ENCODE measurements at regions not wholly inside any gene's neighbourhood (a gene's known extent, or its start where the extent isn't known, plus 50 kb on each side); places are given as distances from the start of the nearest gene placed in this dataset.
"Not testable (repeated sequence)": the region's sequence is repeated elsewhere in the genome, so short reads cannot be mapped to it uniquely, and the experiment has no call there.

DNA sequence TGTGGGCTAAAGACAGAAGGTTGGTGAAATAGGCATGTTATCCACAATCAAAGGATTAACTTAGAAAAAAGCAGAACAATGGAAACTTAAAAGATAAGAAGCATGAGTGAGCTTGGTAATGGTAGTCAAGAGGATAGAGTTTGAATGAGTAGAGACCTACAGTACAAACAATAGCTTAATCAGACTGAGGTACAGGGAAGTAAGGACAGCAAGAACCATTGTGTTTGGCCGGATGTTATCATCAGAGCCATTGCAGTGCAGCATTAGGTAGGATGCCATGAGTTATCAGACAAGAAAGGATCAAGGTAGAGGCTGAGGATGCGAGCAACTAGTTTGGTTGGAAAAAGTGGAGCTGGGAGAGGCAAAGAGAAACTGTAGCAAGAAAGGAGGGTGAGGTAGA, 353.3 kb upstream of the VSTM2A start:
- Histone ChIP-seq H3K36me3 (no peaks in the 10 kb centered on the region), H3K27ac (no peak overlapping the region), H3K4me1 (no peaks in the 10 kb centered on the region), H3K9me3 (no peaks in the 10 kb centered on the region), H3K27me3 (ENCODE audit: low read depth) (no peaks in the 10 kb centered on the region), H3K4me3 (no peak overlapping the region)
- ATAC-seq (no peak), DNase-seq (no peak)
- intact Hi-C loops (cut with DNase I) = no loop called here
- TF ChIP-seq, protein P1, sequence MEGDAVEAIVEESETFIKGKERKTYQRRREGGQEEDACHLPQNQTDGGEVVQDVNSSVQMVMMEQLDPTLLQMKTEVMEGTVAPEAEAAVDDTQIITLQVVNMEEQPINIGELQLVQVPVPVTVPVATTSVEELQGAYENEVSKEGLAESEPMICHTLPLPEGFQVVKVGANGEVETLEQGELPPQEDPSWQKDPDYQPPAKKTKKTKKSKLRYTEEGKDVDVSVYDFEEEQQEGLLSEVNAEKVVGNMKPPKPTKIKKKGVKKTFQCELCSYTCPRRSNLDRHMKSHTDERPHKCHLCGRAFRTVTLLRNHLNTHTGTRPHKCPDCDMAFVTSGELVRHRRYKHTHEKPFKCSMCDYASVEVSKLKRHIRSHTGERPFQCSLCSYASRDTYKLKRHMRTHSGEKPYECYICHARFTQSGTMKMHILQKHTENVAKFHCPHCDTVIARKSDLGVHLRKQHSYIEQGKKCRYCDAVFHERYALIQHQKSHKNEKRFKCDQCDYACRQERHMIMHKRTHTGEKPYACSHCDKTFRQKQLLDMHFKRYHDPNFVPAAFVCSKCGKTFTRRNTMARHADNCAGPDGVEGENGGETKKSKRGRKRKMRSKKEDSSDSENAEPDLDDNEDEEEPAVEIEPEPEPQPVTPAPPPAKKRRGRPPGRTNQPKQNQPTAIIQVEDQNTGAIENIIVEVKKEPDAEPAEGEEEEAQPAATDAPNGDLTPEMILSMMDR (IDR thresholded peaks at IDR 0.05) = no peak

DNA sequence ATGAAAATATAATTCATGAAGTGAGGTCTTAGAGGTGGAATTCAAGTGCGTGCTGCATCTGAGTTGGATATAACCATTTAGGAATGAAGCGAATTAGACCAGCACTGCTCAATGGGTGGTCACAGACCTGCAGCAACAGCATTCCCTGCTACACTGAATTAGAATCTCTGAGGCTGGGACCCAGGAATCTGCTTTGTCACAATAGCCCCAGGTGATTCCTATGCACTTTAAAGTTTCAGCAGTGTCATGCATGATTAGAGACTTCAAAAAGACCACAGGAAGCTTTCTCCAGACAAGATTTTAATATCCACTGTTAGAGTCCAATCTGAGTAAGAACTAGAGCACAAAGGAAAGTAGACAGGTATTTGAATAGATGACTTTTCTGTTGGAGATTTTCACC, 352.8 kb upstream of the VSTM2A start:
- Histone ChIP-seq H3K27ac (no peak overlapping the region), H3K9me3 (no peaks in the 10 kb centered on the region), H3K4me1 (no peaks in the 10 kb centered on the region), H3K36me3 (no peaks in the 10 kb centered on the region), H3K27me3 (ENCODE audit: low read depth) (no peaks in the 10 kb centered on the region), H3K4me3 (no peak overlapping the region)
- DNase-seq (no peak), ATAC-seq (no peak)
- intact Hi-C loops (cut with DNase I) = no loop called here
- TF ChIP-seq, protein P1 (IDR thresholded peaks at IDR 0.05) = no peak

DNA sequence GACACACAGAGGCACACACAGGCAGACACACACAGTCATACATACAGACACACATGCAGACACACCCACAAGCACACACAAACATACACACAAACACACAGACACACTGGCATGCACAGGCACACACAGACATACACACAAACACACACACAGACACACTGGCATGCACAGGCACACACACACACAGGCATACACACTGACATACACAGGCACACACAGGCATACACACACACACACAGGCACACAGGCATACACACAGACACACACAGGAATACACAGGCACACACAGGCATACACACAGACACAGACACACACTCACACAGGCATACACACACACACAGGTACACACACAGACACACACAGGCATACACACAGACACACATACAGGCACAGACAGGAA, 340.7 kb upstream of the VSTM2A start:
- no peak for ATAC-seq
- peaks cover 11% of the 10 kb centered on the region for H3K9me3 ChIP-seq
- intact Hi-C loops (cut with DNase I) = no loop called here
- no peaks in the 10 kb centered on the region for H3K4me1 ChIP-seq
- no peaks in the 10 kb centered on the region for H3K27me3 ChIP-seq (ENCODE audit: low read depth)
- H3K4me3 ChIP-seq = no peak overlapping the region
- no peak for DNase-seq
- no peaks in the 10 kb centered on the region for H3K36me3 ChIP-seq
- TF ChIP-seq, protein P1 (IDR thresholded peaks at IDR 0.05) = no peak
- H3K27ac ChIP-seq = no peak overlapping the region

DNA sequence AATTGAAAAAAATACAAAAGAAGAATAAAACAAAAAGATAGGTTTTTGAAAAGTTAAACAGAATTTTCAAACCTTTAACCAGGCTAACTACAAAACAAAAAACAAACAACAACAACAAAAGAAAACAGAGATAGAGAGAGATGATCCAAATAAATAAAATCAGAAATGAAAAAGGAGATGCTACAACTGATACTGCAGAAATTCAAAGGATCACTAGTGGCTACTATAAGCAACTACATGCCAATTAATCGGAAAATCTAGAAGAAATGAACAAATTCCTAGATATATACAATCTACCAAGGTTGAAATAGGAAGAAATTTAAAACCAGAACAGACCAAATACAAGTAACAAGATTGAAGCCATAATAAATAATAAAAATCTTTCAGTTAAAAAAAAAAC, 326.8 kb upstream of the VSTM2A start:
- no peak overlapping the region for H3K4me3 ChIP-seq
- H3K9me3 ChIP-seq = peaks cover 31% of the 10 kb centered on the region
- H3K36me3 ChIP-seq = no peaks in the 10 kb centered on the region
- DNase-seq = no peak
- intact Hi-C loops (cut with DNase I) = no loop called here
- ATAC-seq = no peak
- H3K4me1 ChIP-seq = no peaks in the 10 kb centered on the region
- H3K27me3 ChIP-seq (ENCODE audit: low read depth) = no peaks in the 10 kb centered on the region
- TF ChIP-seq, protein P1 (IDR thresholded peaks at IDR 0.05) = no peak
- H3K27ac ChIP-seq = no peak overlapping the region

DNA sequence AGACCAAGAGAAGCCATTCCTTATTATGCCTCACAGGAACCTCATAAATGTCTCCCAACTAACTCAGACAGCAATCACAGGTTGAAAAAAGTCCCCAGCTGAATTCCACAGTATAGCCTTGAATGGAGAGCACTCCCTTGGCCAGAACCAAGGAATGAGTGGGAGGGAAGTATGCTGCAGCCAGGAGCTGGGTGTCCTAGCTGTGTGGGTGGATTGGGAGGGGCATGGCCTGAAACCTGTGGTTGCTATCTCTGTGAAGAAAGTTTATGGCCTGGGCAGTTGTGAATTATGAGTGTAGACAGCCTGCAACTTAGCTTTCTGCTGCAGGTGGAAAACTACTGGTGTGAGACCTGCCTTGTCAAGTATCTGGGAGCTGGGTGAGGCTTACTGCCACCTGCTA, 316.1 kb upstream of the VSTM2A start:
- not testable (repeated sequence) for ATAC-seq

DNA sequence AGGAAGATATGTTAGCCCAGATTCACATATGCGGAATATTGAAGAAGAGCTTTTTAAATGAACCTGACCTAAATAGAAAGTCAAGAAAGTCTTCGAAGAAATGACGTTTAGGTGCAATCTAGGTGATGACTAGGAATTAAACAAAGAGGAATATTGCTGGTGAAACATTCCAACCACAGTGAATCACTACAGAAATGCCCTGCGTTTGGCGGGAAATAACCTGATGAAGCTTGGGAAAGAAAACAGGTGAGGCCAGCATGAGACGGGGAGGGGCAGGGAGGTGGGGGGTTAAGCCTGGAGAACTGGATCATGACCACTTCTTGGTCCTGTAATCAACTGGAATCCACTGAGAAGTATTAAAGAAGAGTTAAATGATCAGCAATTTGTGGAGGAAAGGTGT, 299.4 kb upstream of the VSTM2A start:
- Histone ChIP-seq H3K27ac (no peak overlapping the region), H3K4me3 (no peak overlapping the region), H3K4me1 (no peaks in the 10 kb centered on the region), H3K27me3 (ENCODE audit: low read depth) (no peaks in the 10 kb centered on the region), H3K9me3 (no peaks in the 10 kb centered on the region), H3K36me3 (no peaks in the 10 kb centered on the region)
- intact Hi-C loops (cut with DNase I) = no loop called here
- TF ChIP-seq, protein P1 (IDR thresholded peaks at IDR 0.05) = no peak
- ATAC-seq (no peak), DNase-seq (no peak)

More for the DNA sequence above, 316.1 kb upstream of the VSTM2A start:
- H3K27me3 ChIP-seq (ENCODE audit: low read depth); H3K36me3 ChIP-seq; H3K27ac ChIP-seq; H3K4me3 ChIP-seq; H3K9me3 ChIP-seq; DNase-seq; intact Hi-C loops (cut with DNase I); H3K4me1 ChIP-seq: not testable (repeated sequence)
